Cardiac fibroblast (primary cell): ENCODE measurements at regions not wholly inside any gene's neighbourhood (a gene's known extent, or its start where the extent isn't known, plus 50 kb on each side); places are given as distances from the start of the nearest gene placed in this dataset.

Experiments
- DNase-seq, 2 donors: peaks; one replicate each; pipeline versions ENCODE4 v3.0.0 to v3.0.0-alpha.2; 2010; ENCODE audit warnings: low read depth in 2 of 2
- H3K4me3 ChIP-seq, 2 donors: replicated peaks in 1 of 2; 1 replicate in 1 of 2; 2 replicates in 1 of 2; pipeline ENCODE4 v1.5.1; 2011; ENCODE audit warnings: low read depth in 2 of 2, low read length in 2 of 2, mild to moderate bottlenecking in 2 of 2, moderate library complexity in 1 of 2
- CTCF ChIP-seq: IDR thresholded peaks from one replicate; pipeline ENCODE4 v1.5.1; 2011; ENCODE audit warnings: low read depth, mild to moderate bottlenecking, low read length, inconsistent platforms

DNA sequence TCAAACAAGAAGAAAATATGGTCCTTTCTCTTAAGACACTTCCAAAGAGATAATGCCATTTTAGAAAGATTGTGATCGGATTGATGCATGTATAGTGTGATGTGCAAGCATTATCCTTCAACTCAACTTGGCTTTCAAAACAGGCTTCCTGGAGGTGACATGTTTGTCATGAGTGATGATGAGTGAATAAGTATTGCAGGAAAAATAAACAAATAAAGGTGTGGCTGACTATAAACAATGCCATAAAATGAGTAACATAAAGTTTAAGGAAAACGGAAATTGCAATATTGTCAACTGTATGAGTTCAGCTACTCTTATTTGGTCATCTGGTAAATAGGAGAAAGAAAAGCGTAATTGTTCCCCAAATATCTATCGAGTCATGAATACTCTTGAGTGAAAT, 1283.7 kb downstream of the PCDH9 start:
- peak in 1 of 2 donors; percentile 33 for DNase-seq
- H3K4me3 ChIP-seq: no peak overlapping the region
- no peak for TF ChIP-seq CTCF

DNA sequence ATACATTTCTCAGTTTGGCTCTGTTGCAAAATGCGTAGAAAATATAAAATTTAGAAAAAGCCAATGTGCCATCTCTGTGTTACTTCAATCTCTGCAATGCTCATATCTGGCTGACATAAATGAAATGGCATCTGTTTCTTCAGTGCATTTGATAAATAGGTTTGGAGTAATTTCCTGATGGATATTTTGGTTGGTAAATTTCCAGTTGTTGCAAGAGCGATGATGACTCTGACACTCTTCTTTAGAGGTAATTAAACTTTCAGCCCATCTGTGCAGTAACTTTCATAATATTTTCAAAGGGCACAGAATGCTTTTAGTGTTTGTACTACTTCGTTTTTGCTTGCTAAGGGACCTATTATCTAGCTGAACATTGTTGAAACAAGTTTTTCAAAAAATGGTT, 1286.4 kb downstream of the PCDH9 start:
- no peak for TF ChIP-seq CTCF
- DNase-seq: peak; percentile 60 to 68
- no peak overlapping the region for H3K4me3 ChIP-seq

DNA sequence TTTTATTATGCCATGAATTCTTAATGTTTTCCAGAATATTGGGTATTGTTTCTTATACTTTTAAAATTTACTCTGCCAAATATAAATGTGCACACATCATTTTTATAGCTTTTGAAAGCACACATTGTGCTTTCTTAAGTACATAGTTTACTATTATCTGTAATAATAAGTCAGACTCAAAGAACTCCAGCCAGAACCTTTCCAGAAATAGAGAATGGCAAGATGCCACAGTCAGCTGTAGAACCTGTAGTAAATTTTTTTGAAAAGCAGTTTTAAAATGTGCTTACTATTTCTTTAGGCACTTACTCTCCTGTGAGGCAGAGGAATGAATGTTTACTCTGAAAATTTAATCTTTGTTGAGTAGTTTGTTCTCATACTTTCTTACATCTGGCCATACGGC, 1287.1 kb downstream of the PCDH9 start:
- no peak overlapping the region for H3K4me3 ChIP-seq
- DNase-seq: peak; percentile 71 to 78
- TF ChIP-seq CTCF: no peak

- no peak for DNase-seq
- no peak overlapping the region for H3K4me3 ChIP-seq
- TF ChIP-seq CTCF: no peak
Measured at GRCh38 chr13:65940720-65941119, 1289.4 kb downstream of the PCDH9 start.

DNA sequence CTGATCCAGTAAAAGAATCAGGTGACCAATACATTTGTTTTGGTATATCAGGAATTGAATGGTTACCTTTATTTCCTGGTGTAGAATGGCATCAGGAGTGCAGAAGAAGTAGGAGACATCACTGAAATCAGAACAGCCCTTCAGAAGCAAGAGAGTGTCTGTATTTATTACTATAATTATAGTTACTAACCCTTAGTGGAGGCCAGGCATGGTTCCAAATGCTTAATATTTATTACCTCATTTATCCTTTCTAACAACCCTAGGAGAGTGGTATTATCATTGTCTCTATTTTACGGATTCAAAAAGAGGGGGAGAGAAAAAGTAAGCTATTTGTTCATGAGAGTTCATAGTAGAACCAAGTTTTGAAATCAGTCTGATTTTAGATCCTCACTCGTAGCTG, 1292.9 kb downstream of the PCDH9 start:
- no peak overlapping the region for H3K4me3 ChIP-seq
- TF ChIP-seq CTCF: no peak
- DNase-seq: no peak

GRCh38 chr13:65936249-65936648, 1293.9 kb downstream of the PCDH9 start:
- no peak overlapping the region for H3K4me3 ChIP-seq
- no peak for DNase-seq
- no peak for TF ChIP-seq CTCF

- peak; percentile 40 to 62 for DNase-seq
- H3K4me3 ChIP-seq: no peak overlapping the region
- no peak for TF ChIP-seq CTCF
Measured at GRCh38 chr13:65932587-65933239, 1297.4 kb downstream of the PCDH9 start.
